ENCODE measurements at regions not wholly inside any gene's neighbourhood (a gene's known extent, or its start where the extent isn't known, plus 50 kb on each side); places are given as distances from the start of the nearest gene placed in this dataset.

DNA sequence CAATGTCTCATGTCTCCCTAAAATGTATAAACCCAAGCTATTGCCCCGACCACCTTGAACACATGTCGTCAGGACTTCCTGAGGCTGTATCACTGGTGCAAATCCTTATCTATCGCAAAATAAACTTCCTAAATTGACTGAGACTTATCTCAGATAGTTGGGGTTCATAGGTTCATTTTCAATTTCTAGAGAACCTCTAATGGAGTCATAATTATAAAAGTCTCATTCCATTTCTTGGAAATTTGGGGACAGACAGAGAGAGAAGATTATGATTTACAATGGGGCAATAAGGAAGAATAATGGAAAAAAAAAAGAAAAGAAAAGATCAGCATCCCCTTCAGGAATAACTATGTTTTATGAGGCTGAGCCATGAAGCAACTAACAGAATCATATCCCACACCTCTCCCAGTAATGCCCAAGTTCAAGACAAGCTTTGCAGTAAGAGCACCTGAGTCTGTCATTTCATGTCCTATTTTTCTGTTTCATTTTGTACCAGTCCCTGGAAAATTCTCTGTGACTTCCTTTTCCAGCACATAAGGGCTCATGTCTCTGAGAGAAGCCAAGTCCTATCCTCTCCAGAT lies 70.0 kb upstream of the ETS2 start:
- TF ChIP-seq, protein P1, sequence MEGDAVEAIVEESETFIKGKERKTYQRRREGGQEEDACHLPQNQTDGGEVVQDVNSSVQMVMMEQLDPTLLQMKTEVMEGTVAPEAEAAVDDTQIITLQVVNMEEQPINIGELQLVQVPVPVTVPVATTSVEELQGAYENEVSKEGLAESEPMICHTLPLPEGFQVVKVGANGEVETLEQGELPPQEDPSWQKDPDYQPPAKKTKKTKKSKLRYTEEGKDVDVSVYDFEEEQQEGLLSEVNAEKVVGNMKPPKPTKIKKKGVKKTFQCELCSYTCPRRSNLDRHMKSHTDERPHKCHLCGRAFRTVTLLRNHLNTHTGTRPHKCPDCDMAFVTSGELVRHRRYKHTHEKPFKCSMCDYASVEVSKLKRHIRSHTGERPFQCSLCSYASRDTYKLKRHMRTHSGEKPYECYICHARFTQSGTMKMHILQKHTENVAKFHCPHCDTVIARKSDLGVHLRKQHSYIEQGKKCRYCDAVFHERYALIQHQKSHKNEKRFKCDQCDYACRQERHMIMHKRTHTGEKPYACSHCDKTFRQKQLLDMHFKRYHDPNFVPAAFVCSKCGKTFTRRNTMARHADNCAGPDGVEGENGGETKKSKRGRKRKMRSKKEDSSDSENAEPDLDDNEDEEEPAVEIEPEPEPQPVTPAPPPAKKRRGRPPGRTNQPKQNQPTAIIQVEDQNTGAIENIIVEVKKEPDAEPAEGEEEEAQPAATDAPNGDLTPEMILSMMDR (conservative IDR thresholded peaks at IDR 0.05), result no peak

DNA sequence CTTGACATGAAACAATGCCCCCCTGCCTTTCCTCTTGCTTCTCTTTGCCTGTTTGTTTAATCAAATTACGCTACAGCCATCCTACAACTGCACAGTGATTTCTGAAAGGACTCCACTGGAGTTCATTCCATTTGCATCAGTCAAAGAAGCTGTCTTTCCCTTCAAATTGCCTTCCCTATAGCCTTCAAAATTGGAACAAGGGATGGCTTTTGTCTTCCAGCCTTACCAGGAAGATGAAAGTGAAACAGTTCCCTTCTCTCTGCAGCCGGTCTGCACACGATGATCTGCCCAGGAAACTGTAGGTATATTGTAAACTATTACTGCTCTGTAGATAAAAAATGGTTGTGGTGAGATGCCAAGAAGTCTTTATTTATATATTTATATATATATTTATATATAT lies 65.6 kb upstream of the ETS2 start:
- TF ChIP-seq, protein P1 (conservative IDR thresholded peaks at IDR 0.05), result no peak
- H3K27ac ChIP-seq, result no peak overlapping the region

More for the DNA sequence above, 70.0 kb upstream of the ETS2 start:
- H3K27ac ChIP-seq, result no peak overlapping the region

- TF ChIP-seq, protein P1 (conservative IDR thresholded peaks at IDR 0.05), result no peak
- H3K27ac ChIP-seq, result peak overlapping the region; percentile 88; the same call in 1 of the 2 replicates
Measured at GRCh38 chr21:38741092-38741949, 64.4 kb upstream of the ETS2 start.

DNA sequence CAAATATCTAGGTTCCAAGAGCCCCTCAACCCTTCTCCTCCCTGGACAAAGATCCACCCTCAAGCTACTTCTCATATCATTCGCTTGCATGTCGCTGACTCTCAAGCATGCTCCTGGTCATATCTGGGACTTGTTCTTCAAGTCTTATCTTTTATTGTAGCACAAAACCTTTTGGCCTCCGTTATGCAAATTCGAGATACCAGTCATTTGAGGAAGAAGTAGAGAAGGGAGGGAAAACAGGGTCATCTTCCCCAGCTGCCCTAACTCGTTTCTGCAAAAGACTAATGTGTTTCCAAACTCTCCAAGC lies 63.8 kb upstream of the ETS2 start:
- TF ChIP-seq, protein P1 (conservative IDR thresholded peaks at IDR 0.05), result no peak
- peak overlapping the region; percentile 88; the same call in 1 of the 2 replicates for H3K27ac ChIP-seq

DNA sequence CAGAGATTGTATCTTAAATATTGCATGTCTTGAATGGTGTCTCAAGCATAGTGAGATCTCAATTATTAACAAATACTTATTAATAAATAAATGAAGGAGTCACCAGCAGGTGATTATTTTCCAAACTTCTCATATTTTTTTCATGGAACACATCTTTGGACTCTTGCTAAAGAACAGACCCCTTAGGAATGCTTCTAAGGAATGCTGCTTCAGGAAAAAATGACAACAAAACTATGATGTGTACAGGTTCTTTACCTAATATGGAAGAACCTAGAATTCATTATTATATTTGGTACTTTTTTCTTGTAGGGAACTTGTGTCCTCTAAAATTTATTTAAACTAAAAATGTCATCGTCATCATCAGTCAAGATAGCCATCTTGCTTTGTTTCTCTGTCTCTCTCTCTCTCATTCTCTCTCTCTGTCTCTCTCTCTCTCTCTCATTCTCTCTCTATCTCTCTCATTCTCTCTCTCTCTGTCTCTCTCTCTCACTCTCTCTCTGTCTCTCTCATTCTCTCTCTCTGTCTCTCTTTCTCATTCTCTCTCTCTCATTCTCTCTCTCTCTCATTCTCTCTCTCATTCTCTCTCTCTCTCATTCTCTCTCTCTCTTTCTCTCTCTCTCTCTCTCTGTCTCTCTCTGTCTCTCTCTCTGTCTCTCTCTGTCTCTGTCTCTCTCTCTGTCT lies 63.0 kb upstream of the ETS2 start:
- TF ChIP-seq, protein P1 (conservative IDR thresholded peaks at IDR 0.05), result no peak
- peak overlapping the region; percentile 88 for H3K27ac ChIP-seq

- TF ChIP-seq, protein P1 (conservative IDR thresholded peaks at IDR 0.05), result no peak
- H3K27ac ChIP-seq, result peak overlapping the region; percentile 88
Measured at GRCh38 chr21:38743772-38744529, 61.8 kb upstream of the ETS2 start.

- TF ChIP-seq, protein P1 (conservative IDR thresholded peaks at IDR 0.05), result no peak
- peak overlapping the region; percentile 88 for H3K27ac ChIP-seq
Measured at GRCh38 chr21:38744861-38745260, 60.9 kb upstream of the ETS2 start.
